Activated CD8-positive, alpha-beta memory T cell treated with anti-CD3 and anti-CD28 coated beads, Interleukin-2, amount 10 ng/mL, durations not matched to agents 7 days and 5 days (primary cell): ENCODE measurements at regions not wholly inside any gene's neighbourhood (a gene's known extent, or its start where the extent isn't known, plus 50 kb on each side); places are given as distances from the start of the nearest gene placed in this dataset.

Source experiments
- ATAC-seq: fragments of 150-1000 bp; cut with Tn5 transposase; one replicate; pipeline ENCODE4 v1.10.0; 2021; ENCODE audit warnings: moderate library complexity
- CTCF ChIA-PET: fragments of 350-600 bp; sonication (Branson Sonifier 250); formaldehyde crosslinking; loops from one replicate; lab custom pipeline; 2021; ENCODE audit warnings: antibody characterized with exemption; lab: Charles Lee
- DNase-seq: peaks from one replicate; pipeline ENCODE4 v3.0.0-alpha.2; 2020
- H3K27ac Mint-ChIP-seq: one replicate; pipeline ENCODE4 v1.8.0; 2021; ENCODE audit warnings: mild to moderate bottlenecking, mixed read lengths
- H3K27me3 Mint-ChIP-seq: one replicate; pipeline ENCODE4 v1.8.0; 2021; ENCODE audit warnings: mixed read lengths
- H3K36me3 Mint-ChIP-seq: one replicate; pipeline ENCODE4 v1.8.0; 2021; ENCODE audit warnings: mild to moderate bottlenecking, mixed read lengths
- H3K4me1 Mint-ChIP-seq: one replicate; pipeline ENCODE4 v1.8.0; 2021; ENCODE audit warnings: mixed read lengths
- H3K4me3 Mint-ChIP-seq: one replicate; pipeline ENCODE4 v1.8.0; 2021; ENCODE audit warnings: mild to moderate bottlenecking, moderate library complexity, mixed read lengths
- H3K9me3 Mint-ChIP-seq: one replicate; pipeline ENCODE4 v1.8.0; 2022; ENCODE audit warnings: low read depth, mixed read lengths

DNA sequence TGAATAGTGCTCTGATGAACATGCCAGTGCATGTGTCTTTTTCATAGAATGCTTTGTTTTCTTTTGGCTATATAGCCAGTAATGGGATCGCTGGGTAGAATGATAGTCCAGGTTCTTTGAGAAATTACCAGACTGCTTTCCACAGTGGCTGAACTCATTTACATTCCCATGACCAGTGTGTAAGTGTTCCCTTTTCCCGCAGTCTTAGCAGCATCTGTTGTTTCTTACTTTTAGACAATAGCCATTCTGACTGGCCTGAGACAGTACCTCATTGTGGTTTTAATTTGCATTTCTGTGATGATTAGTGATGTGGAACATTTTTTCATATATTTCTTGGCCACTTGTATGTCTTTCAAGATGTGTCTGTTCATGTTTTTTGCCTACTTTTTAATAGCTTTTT is 784.5 kb downstream of the USP25 start:
- Mint-ChIP-seq H3K4me1 (no peaks in the 10 kb centered on the region), H3K4me3 (no peak overlapping the region), H3K27me3 (no peaks in the 10 kb centered on the region), H3K27ac (no peak overlapping the region), H3K36me3 (no peaks in the 10 kb centered on the region), H3K9me3 (peaks cover 4% of the 10 kb centered on the region)
- CTCF ChIA-PET = no interaction called here
- DNase-seq (no peak), ATAC-seq (no peak)

DNA sequence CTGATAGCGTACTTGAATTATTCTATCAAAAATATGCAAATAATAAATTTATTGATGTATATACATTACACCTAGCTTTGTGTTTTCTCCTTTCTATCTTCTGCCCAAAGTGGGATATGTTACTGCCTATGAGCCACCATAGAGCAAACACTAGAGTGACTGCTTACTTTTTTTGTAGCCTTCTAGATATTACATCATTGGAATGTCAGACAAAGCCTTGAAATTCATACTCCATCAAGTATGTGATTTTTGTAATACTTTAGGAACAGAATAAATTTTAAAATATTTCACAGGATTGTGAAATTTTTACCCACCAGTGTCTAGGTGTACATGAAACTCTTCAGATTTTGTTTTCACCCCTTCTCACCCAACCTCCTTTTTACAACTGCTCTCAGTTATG is 787.6 kb downstream of the USP25 start:
- H3K27me3 Mint-ChIP-seq = no peaks in the 10 kb centered on the region
- H3K9me3 Mint-ChIP-seq = peaks cover 4% of the 10 kb centered on the region
- no peak for ATAC-seq
- CTCF ChIA-PET = no interaction called here
- no peak overlapping the region for H3K27ac Mint-ChIP-seq
- no peak for DNase-seq
- H3K4me1 Mint-ChIP-seq = no peaks in the 10 kb centered on the region
- no peaks in the 10 kb centered on the region for H3K36me3 Mint-ChIP-seq
- H3K4me3 Mint-ChIP-seq = no peak overlapping the region

DNA sequence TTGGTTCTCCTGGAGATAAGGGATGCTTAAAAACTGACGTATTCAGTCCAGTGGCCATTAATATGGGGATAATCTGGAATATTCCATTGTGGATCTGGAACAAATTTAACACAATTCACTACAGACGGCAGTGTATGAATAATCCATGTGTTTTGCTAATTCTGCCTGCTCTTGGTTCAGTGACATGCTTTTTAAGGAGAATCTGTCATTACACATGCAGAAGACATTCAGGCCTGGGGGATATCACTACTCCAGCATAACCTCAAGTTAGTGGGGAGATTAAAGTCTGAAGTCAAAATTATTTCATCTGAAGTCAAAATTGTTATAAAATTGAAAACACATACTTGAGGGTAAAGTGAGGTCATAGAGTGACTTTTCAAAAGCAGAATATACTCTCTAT is 789.3 kb downstream of the USP25 start:
- Mint-ChIP-seq H3K36me3 (no peaks in the 10 kb centered on the region), H3K27me3 (no peaks in the 10 kb centered on the region), H3K9me3 (peaks cover 4% of the 10 kb centered on the region), H3K4me1 (no peaks in the 10 kb centered on the region), H3K4me3 (no peak overlapping the region), H3K27ac (no peak overlapping the region)
- CTCF ChIA-PET = no interaction called here
- ATAC-seq = no peak
- DNase-seq = no peak

DNA sequence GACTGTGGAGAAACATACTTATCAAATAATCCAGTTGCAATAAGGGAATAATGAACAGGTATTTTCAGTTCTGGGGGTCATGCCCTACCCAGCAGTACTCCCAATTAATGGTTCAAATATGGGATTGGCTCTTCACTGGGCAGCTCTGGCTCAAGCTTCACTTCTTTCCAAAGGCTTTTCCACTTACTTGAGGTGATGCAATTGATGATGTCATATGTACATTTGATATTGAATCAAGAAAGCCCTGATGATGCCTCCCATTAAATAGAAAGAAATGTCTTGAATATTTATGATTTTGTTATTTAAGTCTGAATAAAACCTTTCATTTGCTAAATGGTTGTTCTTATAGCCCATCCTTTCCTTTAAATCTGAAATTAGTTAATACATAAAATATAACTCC is 789.9 kb downstream of the USP25 start:
- ATAC-seq (no peak), DNase-seq (no peak)
- CTCF ChIA-PET = no interaction called here
- Mint-ChIP-seq H3K4me3 (no peak overlapping the region), H3K9me3 (peaks cover 4% of the 10 kb centered on the region), H3K4me1 (no peaks in the 10 kb centered on the region), H3K27ac (no peak overlapping the region), H3K27me3 (no peaks in the 10 kb centered on the region), H3K36me3 (no peaks in the 10 kb centered on the region)

DNA sequence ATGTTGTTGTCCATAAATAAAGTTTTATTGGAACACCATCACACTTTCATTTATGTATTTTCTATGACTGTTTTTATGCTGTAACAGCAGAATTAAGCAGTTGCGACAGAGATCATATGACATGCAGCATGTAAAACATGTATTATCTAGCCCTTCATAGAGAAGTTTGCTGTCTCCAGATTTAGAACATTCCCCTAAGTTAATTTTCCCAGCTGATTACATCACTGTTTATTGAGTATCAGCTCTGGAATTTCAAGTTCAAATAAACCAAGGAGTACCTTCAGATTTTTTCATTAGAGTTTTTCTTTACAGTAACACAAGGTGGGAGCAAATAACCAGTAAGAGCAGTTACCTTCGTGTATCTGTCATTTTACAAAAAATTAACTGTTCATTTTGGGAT is 792.8 kb downstream of the USP25 start:
- DNase-seq (no peak), ATAC-seq (no peak)
- H3K27me3 Mint-ChIP-seq = no peaks in the 10 kb centered on the region
- H3K36me3 Mint-ChIP-seq = no peaks in the 10 kb centered on the region
- CTCF ChIA-PET = no interaction called here
- H3K27ac Mint-ChIP-seq = no peak overlapping the region
- H3K9me3 Mint-ChIP-seq = peaks cover 13% of the 10 kb centered on the region
- no peaks in the 10 kb centered on the region for H3K4me1 Mint-ChIP-seq
- H3K4me3 Mint-ChIP-seq = no peak overlapping the region

DNA sequence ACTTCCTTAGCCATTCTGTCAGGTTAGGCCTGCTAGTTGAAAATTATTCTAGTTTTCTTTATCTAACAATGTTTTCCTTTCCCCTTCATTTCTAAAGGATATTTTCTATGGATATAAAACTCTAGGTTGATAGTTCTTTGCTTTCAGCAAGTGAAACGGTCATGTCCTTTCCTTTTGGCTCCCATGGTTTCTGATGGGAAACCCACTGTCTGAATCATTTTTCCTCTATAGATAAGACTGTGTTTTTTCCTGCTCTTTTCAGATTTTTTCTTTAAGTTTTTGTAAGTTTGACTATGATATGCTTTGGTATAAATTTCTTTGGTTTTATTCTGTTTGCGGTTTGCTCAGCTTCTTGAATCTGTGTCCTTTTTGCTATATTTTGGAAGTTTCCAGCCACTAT is 800.9 kb downstream of the USP25 start:
- Mint-ChIP-seq H3K36me3 (no peaks in the 10 kb centered on the region), H3K27me3 (no peaks in the 10 kb centered on the region), H3K27ac (no peak overlapping the region), H3K4me1 (no peaks in the 10 kb centered on the region), H3K4me3 (no peak overlapping the region), H3K9me3 (peaks cover 21% of the 10 kb centered on the region)
- ATAC-seq (no peak), DNase-seq (no peak)
- CTCF ChIA-PET = no interaction called here

DNA sequence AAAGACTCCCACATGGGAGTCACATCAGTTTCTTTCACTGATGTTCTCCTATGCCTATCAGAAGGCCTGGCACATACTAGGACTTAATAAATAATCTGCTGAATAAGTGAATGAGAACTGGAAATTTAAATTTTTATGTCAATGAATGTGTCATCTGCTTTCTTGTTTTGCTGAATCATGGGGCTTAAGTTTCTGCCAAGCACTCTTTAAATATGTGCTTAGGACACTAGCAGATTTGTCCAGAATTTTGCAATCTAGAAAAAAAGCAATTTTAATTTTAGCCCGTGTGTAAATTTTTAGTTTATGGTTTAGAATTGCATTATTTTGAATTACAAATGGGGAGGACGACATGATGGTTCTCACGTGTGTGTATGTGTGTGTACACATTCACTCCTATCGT is 803.1 kb downstream of the USP25 start:
- H3K27me3 Mint-ChIP-seq = no peaks in the 10 kb centered on the region
- H3K9me3 Mint-ChIP-seq = peaks cover 14% of the 10 kb centered on the region
- ATAC-seq = no peak
- no peaks in the 10 kb centered on the region for H3K4me1 Mint-ChIP-seq
- H3K27ac Mint-ChIP-seq = no peak overlapping the region
- DNase-seq = no peak
- CTCF ChIA-PET = no interaction called here
- no peaks in the 10 kb centered on the region for H3K36me3 Mint-ChIP-seq
- H3K4me3 Mint-ChIP-seq = no peak overlapping the region

DNA sequence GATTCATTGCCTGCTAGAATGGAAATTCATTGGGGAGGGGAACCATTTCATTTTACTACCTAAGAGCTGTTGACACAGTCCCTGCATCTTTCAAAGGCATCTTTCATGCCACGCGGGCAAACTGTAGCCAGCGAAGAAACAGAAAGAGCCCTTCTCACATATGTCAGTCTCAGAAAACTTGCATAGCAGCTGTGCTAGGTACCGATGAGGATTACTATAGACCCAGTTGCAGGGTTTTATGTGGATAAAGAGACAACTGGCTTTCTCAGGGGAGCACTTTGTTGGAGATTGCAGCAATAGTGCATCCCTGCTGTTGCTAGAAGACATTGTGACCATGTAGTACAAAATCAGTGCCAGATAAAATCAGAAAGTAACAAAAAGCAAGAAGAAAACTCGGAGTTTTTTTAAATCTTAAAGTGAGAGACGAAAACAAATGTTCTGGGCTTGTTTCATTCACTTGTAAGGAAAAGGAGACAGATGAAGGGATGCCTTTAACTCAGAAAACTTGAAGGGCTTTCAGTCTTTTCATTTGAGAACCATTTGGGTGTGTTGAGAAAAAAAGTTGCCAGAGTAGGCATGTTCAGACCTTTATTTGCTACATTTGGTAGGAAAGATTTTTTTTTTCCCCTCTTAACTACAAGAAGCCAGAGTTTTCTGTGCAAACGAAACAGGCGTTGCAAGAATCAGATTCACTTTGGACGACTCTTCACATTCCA is 804.1 kb downstream of the USP25 start:
- CTCF ChIA-PET = no interaction called here
- no peak overlapping the region for H3K27ac Mint-ChIP-seq

DNA sequence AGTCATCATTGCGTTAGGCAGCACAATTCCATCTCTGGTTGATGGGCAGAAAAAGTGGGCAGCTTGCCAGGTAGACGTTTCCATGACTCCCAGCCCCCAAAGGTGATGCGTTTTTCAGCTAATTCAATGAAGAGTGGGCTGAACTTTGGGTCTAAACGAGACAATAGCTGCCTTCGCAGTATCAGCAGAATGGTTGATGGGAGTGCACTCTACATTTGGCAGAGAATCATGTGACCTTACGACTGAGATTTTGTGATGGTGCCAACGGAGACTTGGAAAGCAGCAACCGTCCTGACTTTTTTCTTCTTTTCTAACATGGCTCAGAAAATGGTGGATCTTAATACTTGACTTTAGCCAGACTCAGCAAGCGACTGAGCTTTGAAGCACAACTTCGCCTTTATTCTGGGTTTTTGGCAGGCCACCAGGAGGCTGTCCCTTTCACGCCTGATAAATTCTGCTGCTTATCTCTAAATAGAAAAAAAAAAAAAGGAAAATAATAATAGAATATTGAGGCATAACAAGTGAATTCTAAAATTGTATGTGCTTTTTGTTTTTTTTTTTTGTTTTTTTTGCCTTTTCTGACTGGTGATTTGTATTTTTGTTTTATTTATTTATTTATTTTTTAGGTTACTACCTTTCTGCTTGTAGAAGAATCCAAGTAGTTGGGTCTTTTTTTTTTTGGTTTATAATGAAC is 804.8 kb downstream of the USP25 start:
- H3K27me3 Mint-ChIP-seq = no peaks in the 10 kb centered on the region
- no peaks in the 10 kb centered on the region for H3K4me1 Mint-ChIP-seq
- peaks cover 14% of the 10 kb centered on the region for H3K9me3 Mint-ChIP-seq
- no peak for DNase-seq
- H3K4me3 Mint-ChIP-seq = no peak overlapping the region
- no peak for ATAC-seq
- CTCF ChIA-PET = no interaction called here
- H3K27ac Mint-ChIP-seq = no peak overlapping the region
- H3K36me3 Mint-ChIP-seq = no peaks in the 10 kb centered on the region

More for the DNA sequence above, 804.1 kb downstream of the USP25 start:
- Mint-ChIP-seq H3K4me3 (no peak overlapping the region), H3K36me3 (no peaks in the 10 kb centered on the region), H3K9me3 (peaks cover 14% of the 10 kb centered on the region), H3K27me3 (no peaks in the 10 kb centered on the region), H3K4me1 (no peaks in the 10 kb centered on the region)
- ATAC-seq = no peak
- no peak for DNase-seq

DNA sequence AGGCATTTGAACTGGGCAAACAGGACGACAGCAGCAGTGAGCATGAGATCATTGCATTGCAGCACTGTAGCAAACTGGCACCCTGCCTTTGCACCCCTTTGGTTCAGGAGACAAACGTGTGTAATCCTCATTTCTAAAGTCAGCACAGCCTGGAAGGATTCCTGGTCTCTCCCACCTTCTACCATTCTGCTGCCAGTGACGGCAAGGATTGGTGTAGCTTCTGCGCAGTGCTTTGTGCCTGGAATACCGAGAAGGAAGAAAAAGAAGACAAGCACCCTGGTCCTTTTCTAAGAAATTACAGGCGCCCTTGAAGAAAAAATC is 805.3 kb downstream of the USP25 start:
- CTCF ChIA-PET = no interaction called here
- DNase-seq (no peak), ATAC-seq (no peak)
- no peaks in the 10 kb centered on the region for H3K36me3 Mint-ChIP-seq
- H3K27ac Mint-ChIP-seq = no peak overlapping the region
- H3K4me1 Mint-ChIP-seq = no peaks in the 10 kb centered on the region
- no peak overlapping the region for H3K4me3 Mint-ChIP-seq
- H3K27me3 Mint-ChIP-seq = no peaks in the 10 kb centered on the region
- H3K9me3 Mint-ChIP-seq = peaks cover 12% of the 10 kb centered on the region

DNA sequence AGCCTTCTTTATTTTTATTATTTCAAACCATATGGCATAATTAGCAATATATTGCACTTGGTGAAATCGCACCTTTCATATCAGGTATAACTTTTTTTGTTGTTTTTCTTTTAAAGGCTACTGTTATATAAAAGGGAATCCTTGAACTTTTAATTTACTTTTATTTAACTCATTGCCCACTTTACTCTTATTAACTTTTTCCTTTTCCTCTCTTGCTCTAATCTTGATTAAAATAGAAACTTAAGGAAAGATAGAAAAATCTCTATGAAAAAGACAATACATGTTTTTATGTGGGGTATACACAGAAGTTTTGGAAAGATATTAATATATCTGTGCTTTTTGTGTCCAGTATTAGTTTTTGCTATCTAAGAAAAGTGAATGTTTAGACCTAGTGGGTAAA is 805.8 kb downstream of the USP25 start:
- ATAC-seq (no peak), DNase-seq (no peak)
- CTCF ChIA-PET = no interaction called here
- H3K27me3 Mint-ChIP-seq = no peaks in the 10 kb centered on the region
- H3K9me3 Mint-ChIP-seq = peaks cover 12% of the 10 kb centered on the region
- H3K27ac Mint-ChIP-seq = no peak overlapping the region
- no peaks in the 10 kb centered on the region for H3K36me3 Mint-ChIP-seq
- H3K4me3 Mint-ChIP-seq = no peak overlapping the region
- no peaks in the 10 kb centered on the region for H3K4me1 Mint-ChIP-seq

DNA sequence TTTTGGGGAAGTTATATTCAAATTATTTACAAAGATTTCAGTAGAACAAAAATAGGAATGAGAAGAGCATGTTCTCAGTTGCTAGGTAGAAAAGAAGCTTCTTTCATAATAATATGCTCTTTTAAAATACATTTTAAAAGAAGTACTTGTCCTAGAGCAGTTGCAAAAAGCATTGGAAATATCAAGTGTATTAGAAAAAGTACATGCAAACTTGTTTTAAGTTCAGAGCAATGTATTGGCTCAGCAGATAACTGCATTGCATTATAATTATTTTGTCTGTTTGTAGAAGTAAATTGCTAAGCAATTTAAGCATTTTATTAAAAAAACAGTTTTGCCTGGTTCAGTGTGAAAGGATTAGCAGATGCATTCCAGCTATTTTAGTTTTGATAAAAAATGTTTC is 806.4 kb downstream of the USP25 start:
- DNase-seq (no peak), ATAC-seq (no peak)
- no peaks in the 10 kb centered on the region for H3K27me3 Mint-ChIP-seq
- no peaks in the 10 kb centered on the region for H3K36me3 Mint-ChIP-seq
- no peak overlapping the region for H3K27ac Mint-ChIP-seq
- CTCF ChIA-PET = no interaction called here
- no peak overlapping the region for H3K4me3 Mint-ChIP-seq
- no peaks in the 10 kb centered on the region for H3K4me1 Mint-ChIP-seq
- peaks cover 12% of the 10 kb centered on the region for H3K9me3 Mint-ChIP-seq

DNA sequence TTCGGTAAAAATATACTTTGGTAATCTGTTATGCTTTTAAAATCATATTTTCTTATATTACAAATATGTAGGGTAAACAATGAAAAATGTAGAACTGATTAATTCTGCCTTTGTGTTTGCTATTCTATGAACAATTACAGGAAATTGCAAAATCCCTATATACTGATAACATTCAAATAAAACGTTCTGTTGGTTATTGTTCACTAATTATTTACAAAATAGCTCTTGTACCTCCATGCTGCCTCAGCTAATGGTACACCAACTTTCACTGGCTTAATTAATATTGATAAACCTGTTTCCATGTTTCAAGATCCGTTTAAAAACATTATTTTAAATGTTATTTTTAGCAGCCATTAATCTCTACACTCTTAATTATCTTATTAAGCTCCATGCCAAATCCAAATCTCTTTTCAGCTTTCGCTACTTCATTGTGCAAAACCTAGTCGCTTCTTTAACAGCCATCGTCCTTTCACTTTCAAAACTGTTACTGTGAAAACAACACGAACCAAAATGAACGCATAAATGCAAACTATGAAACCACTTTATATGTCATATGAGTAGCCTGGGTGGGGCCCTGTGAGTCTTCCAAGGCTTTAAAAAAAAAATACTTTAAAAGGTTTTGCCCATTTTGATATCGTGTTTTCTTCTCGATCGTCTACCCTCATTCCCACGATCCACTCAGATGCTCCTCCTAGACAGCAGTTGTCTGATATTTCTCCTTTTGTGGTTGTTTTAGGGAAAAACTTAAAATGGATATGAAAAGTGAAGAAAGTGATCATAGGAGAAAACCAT is 807.1 kb downstream of the USP25 start:
- Mint-ChIP-seq H3K27me3 (no peaks in the 10 kb centered on the region), H3K9me3 (peaks cover 8% of the 10 kb centered on the region), H3K27ac (no peak overlapping the region), H3K36me3 (no peaks in the 10 kb centered on the region), H3K4me1 (no peaks in the 10 kb centered on the region), H3K4me3 (no peak overlapping the region)
- no peak for DNase-seq
- CTCF ChIA-PET = no interaction called here
- ATAC-seq = no peak

DNA sequence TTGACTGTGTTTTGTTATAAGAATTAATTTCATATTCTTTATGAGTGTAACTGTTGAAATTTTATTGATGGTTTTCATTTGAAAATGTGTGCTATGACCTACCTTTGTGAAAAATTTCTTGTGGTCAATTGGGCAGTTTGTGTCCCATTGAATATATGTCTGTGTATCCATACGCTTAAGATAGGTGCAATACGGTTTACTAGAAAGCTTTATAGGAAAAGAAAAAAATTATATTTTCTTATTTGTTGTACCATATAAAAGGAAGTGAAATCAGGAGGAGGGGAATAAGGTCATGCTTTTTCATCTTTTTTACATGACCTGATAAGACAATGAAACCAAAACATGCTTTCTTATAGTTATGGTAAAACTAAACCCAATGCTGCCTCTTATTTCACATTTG is 807.7 kb downstream of the USP25 start:
- Mint-ChIP-seq H3K27me3 (no peaks in the 10 kb centered on the region), H3K4me1 (no peaks in the 10 kb centered on the region), H3K4me3 (no peak overlapping the region), H3K9me3 (peaks cover 8% of the 10 kb centered on the region), H3K36me3 (no peaks in the 10 kb centered on the region), H3K27ac (no peak overlapping the region)
- ATAC-seq (no peak), DNase-seq (no peak)
- CTCF ChIA-PET = no interaction called here
